Mucosa of rectum (tissue), 2 donors: ENCODE measurements at regions not wholly inside any gene's neighbourhood (a gene's known extent, or its start where the extent isn't known, plus 50 kb on each side); places are given as distances from the start of the nearest gene placed in this dataset.
"Not testable (repeated sequence)": the region's sequence is repeated elsewhere in the genome, so short reads cannot be mapped to it uniquely, and the experiment has no call there.

Experiments used
- H3K27ac ChIP-seq, 2 donors: one replicate each; pipeline ENCODE4 v1.7.0; 2013; ENCODE audit warnings: inconsistent platforms in 2 of 2, low read depth in 2 of 2, low read length in 2 of 2
- H3K27me3 ChIP-seq, 2 donors: one replicate each; pipeline ENCODE4 v1.7.0; 2013; ENCODE audit warnings: low read length in 2 of 2; ENCODE audit not compliant: control insufficient read depth in 2 of 2, insufficient read depth in 2 of 2
- H3K36me3 ChIP-seq, 2 donors: one replicate each; pipeline ENCODE4 v1.7.0; 2013; ENCODE audit warnings: low read length in 2 of 2; ENCODE audit not compliant: control insufficient read depth in 2 of 2, insufficient read depth in 2 of 2
- H3K4me1 ChIP-seq, 2 donors: one replicate each; pipeline ENCODE4 v1.7.0; 2013; ENCODE audit warnings: low read length in 2 of 2, mild to moderate bottlenecking in 1 of 2; ENCODE audit not compliant: control insufficient read depth in 2 of 2, insufficient read depth in 2 of 2
- H3K4me3 ChIP-seq, 2 donors: one replicate each; pipeline ENCODE4 v1.7.0; 2013; ENCODE audit warnings: low read length in 2 of 2
- H3K9ac ChIP-seq, 2 donors: one replicate each; pipeline ENCODE4 v1.7.0; 2013; ENCODE audit warnings: low read length in 2 of 2, low read depth in 1 of 2, mild to moderate bottlenecking in 1 of 2
- H3K9me3 ChIP-seq, 2 donors: one replicate each; pipeline ENCODE4 v1.7.0; 2013; ENCODE audit warnings: low read length in 2 of 2; ENCODE audit not compliant: control insufficient read depth in 2 of 2
- donor health status: healthy.
- donor health status: Normal muscosa, but diverticular disease.

- Histone ChIP-seq H3K9me3 (no peaks in the 10 kb centered on the region), H3K27me3 (no peaks in the 10 kb centered on the region), H3K4me1 (no peaks in the 10 kb centered on the region), H3K4me3 (no peak overlapping the region), H3K9ac (no peak overlapping the region), H3K36me3 (no peaks in the 10 kb centered on the region), H3K27ac (no peak overlapping the region)
Observed at GRCh38 chr13:88000239-88000638, 329.1 kb downstream of the SLITRK5 start.

DNA sequence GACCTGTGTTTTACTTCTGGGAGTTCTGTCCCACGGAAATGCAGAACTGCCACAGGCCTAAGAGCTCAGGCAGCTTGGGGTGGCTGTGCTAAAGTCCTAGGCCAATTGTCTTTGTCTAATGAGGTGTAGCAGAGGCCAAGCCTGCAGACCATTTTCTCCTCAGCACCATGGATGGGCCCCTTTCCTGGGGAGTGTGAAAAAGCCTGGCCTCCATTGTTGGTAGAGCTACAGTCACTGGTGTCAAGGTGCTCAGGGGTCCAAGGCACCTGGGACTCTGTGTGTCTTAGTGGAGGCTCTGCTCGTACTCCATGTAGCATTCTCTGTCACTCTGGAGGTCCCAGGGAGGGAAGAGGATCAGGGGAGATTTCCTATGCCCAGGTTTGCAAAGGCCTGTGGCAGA, 329.6 kb downstream of the SLITRK5 start:
- H3K27me3 ChIP-seq, result no peaks in the 10 kb centered on the region

GRCh38 chr13:88005188-88005587, 334.0 kb downstream of the SLITRK5 start:
- Histone ChIP-seq H3K27ac (no peak overlapping the region), H3K4me1 (no peaks in the 10 kb centered on the region), H3K36me3 (no peaks in the 10 kb centered on the region), H3K27me3 (no peaks in the 10 kb centered on the region), H3K4me3 (no peak overlapping the region), H3K9me3 (peaks cover 0 to 2% of the 10 kb centered on the region in 2 donors), H3K9ac (no peak overlapping the region)

More for the DNA sequence above, 329.6 kb downstream of the SLITRK5 start:
- Histone ChIP-seq H3K9ac (no peak overlapping the region), H3K4me1 (no peaks in the 10 kb centered on the region), H3K4me3 (no peak overlapping the region), H3K36me3 (no peaks in the 10 kb centered on the region), H3K9me3 (peaks cover 0 to 2% of the 10 kb centered on the region in 2 donors), H3K27ac (no peak overlapping the region)

DNA sequence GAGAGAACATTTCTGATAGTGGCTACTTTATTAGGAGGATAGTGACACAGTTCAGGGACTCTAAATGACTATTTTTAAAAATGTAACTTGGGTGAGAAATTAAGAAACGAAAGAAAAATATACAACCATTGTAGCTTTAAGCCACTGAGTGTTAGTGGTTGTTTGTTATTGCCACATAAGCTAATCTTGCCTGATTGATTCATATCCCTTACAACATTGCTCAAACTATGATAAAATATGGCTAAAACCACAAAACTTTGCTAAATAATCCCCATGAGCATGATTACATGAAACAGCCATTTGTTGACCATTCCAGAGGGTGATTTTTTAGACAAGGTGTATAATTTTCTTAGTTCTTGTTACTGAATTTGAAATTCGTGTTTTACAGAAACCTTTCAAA, 343.4 kb downstream of the SLITRK5 start:
- no peaks in the 10 kb centered on the region for H3K36me3 ChIP-seq
- no peaks in the 10 kb centered on the region for H3K9me3 ChIP-seq
- no peak overlapping the region for H3K27ac ChIP-seq
- no peaks in the 10 kb centered on the region for H3K4me1 ChIP-seq
- H3K27me3 ChIP-seq, result no peaks in the 10 kb centered on the region
- no peak overlapping the region for H3K9ac ChIP-seq
- no peak overlapping the region for H3K4me3 ChIP-seq

- no peaks in the 10 kb centered on the region for H3K9me3 ChIP-seq
- no peaks in the 10 kb centered on the region for H3K27me3 ChIP-seq
- no peak overlapping the region for H3K9ac ChIP-seq
- H3K4me3 ChIP-seq, result no peak overlapping the region
- H3K36me3 ChIP-seq, result no peaks in the 10 kb centered on the region
- H3K4me1 ChIP-seq, result no peaks in the 10 kb centered on the region
- H3K27ac ChIP-seq, result no peak overlapping the region
Observed at GRCh38 chr13:88022431-88023208, 351.4 kb downstream of the SLITRK5 start.

DNA sequence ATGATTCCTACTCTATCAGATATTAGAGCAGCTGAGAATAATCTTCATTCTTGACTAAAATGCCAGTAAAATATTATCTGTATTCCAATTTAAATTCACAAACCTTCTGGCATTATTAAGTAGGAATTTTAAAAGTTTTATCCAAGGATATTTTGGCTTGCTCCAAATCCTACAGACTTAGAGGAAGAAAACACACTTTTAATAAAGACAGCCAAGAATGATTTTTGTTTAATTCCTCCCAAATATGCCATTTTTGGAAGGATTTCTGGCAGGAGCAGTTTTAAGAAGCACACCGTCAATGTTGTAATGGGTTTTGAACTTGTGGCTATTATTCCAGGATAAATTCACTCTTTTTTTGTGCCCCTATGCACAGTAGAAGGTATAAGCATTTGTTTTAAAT, 355.1 kb downstream of the SLITRK5 start:
- H3K27ac ChIP-seq, result no peak overlapping the region
- H3K9me3 ChIP-seq, result no peaks in the 10 kb centered on the region
- H3K9ac ChIP-seq, result no peak overlapping the region
- no peaks in the 10 kb centered on the region for H3K36me3 ChIP-seq
- H3K27me3 ChIP-seq, result no peaks in the 10 kb centered on the region
- no peaks in the 10 kb centered on the region for H3K4me1 ChIP-seq
- no peak overlapping the region for H3K4me3 ChIP-seq

DNA sequence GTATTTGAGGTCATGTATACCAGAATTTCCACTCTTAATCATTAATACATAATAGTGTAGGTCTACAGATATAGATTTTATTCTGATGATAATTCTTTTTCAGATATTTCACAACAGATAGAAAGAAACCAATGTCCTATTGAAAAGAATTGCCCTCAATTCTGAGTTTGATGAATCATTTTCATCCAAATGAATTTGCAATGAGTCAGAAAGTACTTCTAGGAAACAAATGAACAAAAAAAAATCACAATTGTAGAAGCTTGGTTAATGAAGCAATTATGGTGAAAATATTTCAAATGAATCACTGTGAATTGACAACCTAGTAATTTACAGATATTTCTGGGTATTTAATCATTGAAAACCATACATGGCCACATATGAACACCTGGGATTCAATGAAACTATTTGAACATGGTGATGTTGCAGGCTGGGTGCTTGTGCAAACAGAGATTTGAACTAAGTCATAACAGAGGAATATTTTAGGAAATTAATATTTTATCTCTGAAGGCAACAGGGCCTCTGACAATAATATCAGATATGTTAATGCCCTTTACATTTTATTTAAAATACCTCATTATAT, 360.9 kb downstream of the SLITRK5 start:
- Histone ChIP-seq H3K9ac (no peak overlapping the region), H3K27ac (no peak overlapping the region), H3K9me3 (no peaks in the 10 kb centered on the region), H3K4me1 (no peaks in the 10 kb centered on the region), H3K4me3 (no peak overlapping the region), H3K36me3 (no peaks in the 10 kb centered on the region), H3K27me3 (no peaks in the 10 kb centered on the region)

DNA sequence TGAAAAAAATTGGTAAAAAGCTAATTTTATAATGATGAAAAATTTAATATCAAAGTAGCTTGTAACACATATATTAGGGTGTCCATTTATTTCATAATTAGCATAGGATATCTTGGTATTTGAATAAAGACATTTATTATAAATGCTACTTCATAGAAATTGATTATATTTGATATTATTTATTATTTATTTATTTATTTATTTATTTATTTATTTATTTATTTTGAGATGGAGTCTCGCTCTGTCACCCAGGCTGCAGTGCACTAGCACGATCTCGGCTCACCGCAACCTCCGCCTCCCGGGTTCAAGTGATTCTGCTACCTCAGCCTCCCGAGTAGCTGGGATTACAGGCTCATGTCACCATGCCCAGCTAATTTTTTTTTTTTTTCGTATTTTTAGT, 365.0 kb downstream of the SLITRK5 start:
- H3K27ac ChIP-seq, H3K9me3 ChIP-seq, H3K9ac ChIP-seq, H3K4me3 ChIP-seq, H3K36me3 ChIP-seq, H3K27me3 ChIP-seq, H3K4me1 ChIP-seq: not testable (repeated sequence)

GRCh38 chr13:88042489-88042888, 371.3 kb downstream of the SLITRK5 start:
- no peaks in the 10 kb centered on the region for H3K36me3 ChIP-seq
- no peaks in the 10 kb centered on the region for H3K4me1 ChIP-seq
- no peak overlapping the region for H3K4me3 ChIP-seq

DNA sequence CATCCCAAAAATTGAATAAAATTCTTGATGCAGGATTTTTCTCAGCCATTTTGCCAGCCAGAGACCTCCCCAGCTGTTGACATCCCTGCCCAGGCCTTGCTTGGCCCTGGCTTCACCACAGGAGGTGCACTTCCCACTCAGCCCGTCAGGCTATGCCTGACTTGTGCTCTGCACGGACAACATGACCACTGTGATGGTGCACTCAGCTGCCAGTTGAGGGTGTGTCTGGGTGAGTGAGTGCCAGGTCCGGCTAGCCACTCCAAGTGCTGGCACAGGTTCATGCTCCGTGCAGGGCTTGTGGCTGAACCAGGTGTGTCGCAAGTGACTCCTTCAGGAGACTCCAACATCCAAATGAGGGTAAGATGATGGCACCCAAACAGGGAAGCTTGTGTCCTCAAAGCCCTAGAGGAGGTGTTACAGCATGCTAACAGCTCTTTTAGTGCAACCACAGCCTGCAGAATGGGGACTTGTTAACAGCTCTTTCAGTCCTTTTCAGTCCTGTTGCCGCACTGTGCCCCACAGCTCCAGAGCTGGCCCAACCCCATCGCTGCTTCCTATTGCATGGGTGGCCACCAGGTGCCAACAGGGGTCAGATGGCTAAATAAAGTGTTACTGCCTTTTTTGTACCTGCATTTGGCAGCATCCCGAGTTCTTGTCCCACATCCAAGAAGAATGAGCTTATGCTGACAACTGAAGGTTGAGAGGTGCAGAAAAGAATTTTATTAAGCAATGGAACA, 380.7 kb downstream of the SLITRK5 start:
- no peaks in the 10 kb centered on the region for H3K27me3 ChIP-seq
- no peak overlapping the region for H3K9ac ChIP-seq
- peaks cover 0 to 4% of the 10 kb centered on the region in 2 donors for H3K9me3 ChIP-seq
- H3K36me3 ChIP-seq, result no peaks in the 10 kb centered on the region
- H3K4me1 ChIP-seq, result no peaks in the 10 kb centered on the region
- no peak overlapping the region for H3K4me3 ChIP-seq
- H3K27ac ChIP-seq, result no peak overlapping the region

More at GRCh38 chr13:88042489-88042888, 371.3 kb downstream of the SLITRK5 start:
- Histone ChIP-seq H3K9ac (no peak overlapping the region), H3K9me3 (no peaks in the 10 kb centered on the region), H3K27ac (no peak overlapping the region), H3K27me3 (no peaks in the 10 kb centered on the region)
